GM12892 (cell line): ENCODE measurements at regions not wholly inside any gene's neighbourhood (a gene's known extent, or its start where the extent isn't known, plus 50 kb on each side); places are given as distances from the start of the nearest gene placed in this dataset.

Experiments used
- POLR2A ChIP-seq: IDR thresholded peaks from 2 replicates; pipeline ENCODE4 v1.6.1; 2011; ENCODE audit warnings: low read depth, low read length, control low read depth
- POLR2AphosphoS5 ChIP-seq: IDR thresholded peaks from 2 replicates; pipeline ENCODE4 v1.6.1; 2011; ENCODE audit warnings: low read depth, low read length, control low read depth
- TAF1 ChIP-seq: IDR thresholded peaks from 2 replicates; pipeline ENCODE4 v1.6.1; 2011; ENCODE audit warnings: low read depth, mild to moderate bottlenecking, control low read depth, low read length, borderline replicate concordance

DNA sequence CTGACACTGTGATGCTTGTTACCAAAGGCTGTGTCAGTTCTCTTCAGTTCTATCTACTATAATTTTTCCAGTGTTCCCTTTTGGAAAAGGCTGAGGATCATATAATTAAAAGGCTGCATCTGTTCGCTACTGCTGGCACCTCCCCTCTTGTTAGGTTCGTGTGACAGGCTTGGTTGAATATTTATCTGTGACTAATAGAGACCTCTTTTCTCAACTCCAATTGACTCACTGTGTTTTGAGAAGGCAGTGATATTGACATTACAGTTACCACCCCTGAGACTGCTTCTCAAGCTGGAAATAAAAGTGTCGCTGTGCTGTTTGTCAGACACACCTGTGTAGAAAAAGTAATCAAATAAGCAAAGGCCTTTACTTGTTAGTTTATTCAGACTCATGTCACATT is 205.5 kb upstream of the KCNH7 start:
- TF ChIP-seq POLR2AphosphoS5 (no peak), POLR2A (no peak), TAF1 (no peak)
